B cell (primary cell): ENCODE measurements at regions not wholly inside any gene's neighbourhood (a gene's known extent, or its start where the extent isn't known, plus 50 kb on each side); places are given as distances from the start of the nearest gene placed in this dataset.

Experiments
- ATAC-seq: fragments of 200-7000 bp; cut with Tn5 transposase; one replicate; pipeline ENCODE4 v1.10.0; 2021; ENCODE audit warnings: low read depth, mild to moderate bottlenecking, moderate number of reproducible peaks, moderate library complexity
- CTCF ChIA-PET: fragments of 350-600 bp; sonication (Branson Sonifier 250); formaldehyde crosslinking; loops from one replicate; lab custom pipeline; 2021; ENCODE audit warnings: antibody characterized with exemption, inconsistent platforms; lab: Charles Lee
- POLR2A ChIA-PET: fragments of 350-600 bp; sonication (Branson Sonifier 250); formaldehyde crosslinking; loops from one replicate; lab custom pipeline; 2021; ENCODE audit warnings: antibody characterized with exemption; lab: Charles Lee
- DNase-seq: peaks from one replicate; pipeline ENCODE4 v3.0.0; 2013
- H2AFZ ChIP-seq: 2 replicates; pipeline ENCODE4 v1.6.1; 2012; ENCODE audit warnings: mild to moderate bottlenecking, low read depth, low read length; ENCODE audit not compliant: insufficient read depth, poor library complexity, severe bottlenecking
- H3K27ac ChIP-seq, 2 donors: 1 replicate in 1 of 2; 2 replicates in 1 of 2; pipeline ENCODE4 v1.5.1; 2012 to 2013; ENCODE audit warnings: low read length in 2 of 2, mild to moderate bottlenecking in 2 of 2, moderate library complexity in 1 of 2
- H3K27me3 ChIP-seq, 4 experiments: fragments of 200-600 bp in 1 of 4; sonication (generic) in 1 of 4; replicated peaks in 1 of 4; 1 replicate in 2 of 4; 2 replicates in 2 of 4; pipeline versions ENCODE4 v1.6.1 to v1.7.0; 2013 to 2016; ENCODE audit warnings: low read length in 3 of 4, mild to moderate bottlenecking in 2 of 4, mixed read lengths in 1 of 4, moderate library complexity in 1 of 4; ENCODE audit not compliant: insufficient read depth in 4 of 4, control insufficient read depth in 3 of 4; ENCODE audit errors: control extremely low read depth in 1 of 4
- H3K36me3 ChIP-seq, 2 experiments: replicated peaks in 1 of 2; 1 replicate in 1 of 2; 2 replicates in 1 of 2; pipeline versions ENCODE4 v1.6.1 to v1.7.1; 2013; ENCODE audit warnings: low read length in 1 of 2; ENCODE audit not compliant: insufficient read depth in 2 of 2, control insufficient read depth in 1 of 2; ENCODE audit errors: control extremely low read depth in 1 of 2, extremely low read depth in 1 of 2
- H3K4me1 ChIP-seq, 2 donors: fragments of 200-600 bp in 1 of 2; sonication (generic) in 1 of 2; 1 replicate in 1 of 2; 2 replicates in 1 of 2; pipeline versions ENCODE4 v1.5.1 to v1.6.1; 2013 to 2017; ENCODE audit warnings: low read length in 2 of 2; ENCODE audit not compliant: control insufficient read depth in 2 of 2, insufficient read depth in 2 of 2
- H3K4me2 ChIP-seq: replicated peaks from 2 replicates; pipeline ENCODE3; 2012; ENCODE audit warnings: mild to moderate bottlenecking, low read depth, low read length; ENCODE audit not compliant: poor library complexity, severe bottlenecking
- H3K4me3 ChIP-seq, 5 experiments: fragments of 200-600 bp in 1 of 5; sonication (generic) in 1 of 5; 1 replicate in 3 of 5; 2 replicates in 2 of 5; pipeline versions ENCODE4 v1.5.1 to v1.7.0; 2011 to 2016; ENCODE audit warnings: low read length in 4 of 5, mild to moderate bottlenecking in 4 of 5, low read depth in 2 of 5, control low read depth in 1 of 5, moderate library complexity in 1 of 5; ENCODE audit not compliant: insufficient read depth in 1 of 5; ENCODE audit errors: control extremely low read depth in 1 of 5, extremely low read depth in 1 of 5
- H3K79me2 ChIP-seq: fragments of 200-600 bp; sonication (generic); one replicate; pipeline ENCODE4 v1.6.0; 2016; ENCODE audit warnings: low read length; ENCODE audit not compliant: control insufficient read depth, insufficient read depth
- H3K9ac ChIP-seq: fragments of 200-600 bp; sonication (generic); 2 replicates; pipeline ENCODE4 v1.6.1; 2017; ENCODE audit warnings: mild to moderate bottlenecking, low read length, moderate library complexity
- H3K9me3 ChIP-seq, 3 donors: one replicate each; pipeline versions ENCODE4 v1.6.1 to v1.7.1; 2013; ENCODE audit warnings: low read length in 2 of 3; ENCODE audit not compliant: control insufficient read depth in 2 of 3, insufficient read depth in 1 of 3; ENCODE audit errors: control extremely low read depth in 1 of 3
- H4K20me1 ChIP-seq: 2 replicates; pipeline ENCODE4 v1.6.0; 2012; ENCODE audit warnings: mild to moderate bottlenecking, low read length; ENCODE audit not compliant: insufficient read depth, control insufficient read depth, poor library complexity, severe bottlenecking
- H3K27ac Mint-ChIP-seq: one replicate; pipeline ENCODE4 v1.8.0; 2021; ENCODE audit warnings: mixed read lengths
- H3K27me3 Mint-ChIP-seq: one replicate; pipeline ENCODE4 v1.8.0; 2021; ENCODE audit warnings: mixed read lengths
- H3K4me1 Mint-ChIP-seq: one replicate; pipeline ENCODE4 v1.8.0; 2021; ENCODE audit warnings: mixed read lengths
- H3K4me3 Mint-ChIP-seq: one replicate; pipeline ENCODE4 v1.8.0; 2021; ENCODE audit warnings: mixed read lengths
- H3K9me3 Mint-ChIP-seq: one replicate; pipeline ENCODE4 v1.8.0; 2022; ENCODE audit warnings: mixed read lengths; ENCODE audit not compliant: insufficient read depth
- EZH2 ChIP-seq: IDR thresholded peaks from 2 replicates; pipeline ENCODE4 v1.6.1; 2012; ENCODE audit warnings: borderline replicate concordance, low read depth, mild to moderate bottlenecking, moderate library complexity, low read length; ENCODE audit not compliant: insufficient read depth, poor library complexity, severe bottlenecking
- WGBS: methylation state at CpG from one replicate; pipeline ENCODE4 v1.1.5; 2013; ENCODE audit warnings: missing lambda C conversion rate; ENCODE audit not compliant: insufficient coverage; 5-methylcytosine and 5-hydroxymethylcytosine counted together
- intact Hi-C: fragments of 100-400 bp; cut with micrococcal nuclease; formaldehyde crosslinking; loops from one replicate; pipeline ENCODE4 v1.10.0; 2022
- TF ChIP-seq, protein P1 (sequence below): fragments of 200-600 bp; IDR thresholded peaks from one replicate; pipeline ENCODE4 v1.8.0; 2022; ENCODE audit warnings: antibody characterized with exemption, mild to moderate bottlenecking

DNA sequence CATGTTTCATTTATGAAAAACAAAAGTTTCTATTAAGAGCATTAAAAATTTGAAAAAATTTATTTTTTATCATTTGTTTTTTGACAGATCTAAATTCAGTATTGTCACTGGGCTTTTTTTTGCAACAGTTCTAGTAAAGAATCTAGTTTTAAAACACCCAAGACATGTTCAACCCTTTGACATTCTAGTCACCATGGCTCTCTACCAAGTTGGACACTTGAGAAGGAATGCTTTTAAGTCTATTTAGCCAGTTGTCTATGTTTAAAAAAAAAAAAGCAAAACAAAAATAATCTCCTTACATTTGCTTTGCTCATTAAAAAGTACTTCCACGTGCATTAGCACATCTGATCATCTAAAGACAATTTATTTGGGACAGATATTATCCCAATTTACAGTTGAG, 417.5 kb downstream of the RSL24D1 start:
- Histone ChIP-seq H3K36me3 (no peaks in the 10 kb centered on the region), H3K4me1 (no peaks in the 10 kb centered on the region), H4K20me1 (no peaks in the 10 kb centered on the region), H2AFZ (no peak overlapping the region), H3K9me3 (peaks cover 0 to 8% (median 0%) of the 10 kb centered on the region in 3 donors), H3K27ac (no peak overlapping the region), H3K9ac (no peak overlapping the region), H3K4me2 (no peak overlapping the region), H3K4me3 (no peak overlapping the region), H3K79me2 (no peaks in the 10 kb centered on the region), H3K27me3 (no peaks in the 10 kb centered on the region)
- Mint-ChIP-seq H3K27ac (no peak overlapping the region), H3K4me3 (no peak overlapping the region), H3K9me3 (peaks cover 8% of the 10 kb centered on the region), H3K27me3 (no peaks in the 10 kb centered on the region), H3K4me1 (no peaks in the 10 kb centered on the region)
- ChIA-PET CTCF (no interaction called here), POLR2A (no interaction called here)
- WGBS: no CpG with 5 or more reads among the region's 1 CpG
- DNase-seq (no peak), ATAC-seq (no peak)
- TF ChIP-seq EZH2: no peak
- TF ChIP-seq, protein P1, sequence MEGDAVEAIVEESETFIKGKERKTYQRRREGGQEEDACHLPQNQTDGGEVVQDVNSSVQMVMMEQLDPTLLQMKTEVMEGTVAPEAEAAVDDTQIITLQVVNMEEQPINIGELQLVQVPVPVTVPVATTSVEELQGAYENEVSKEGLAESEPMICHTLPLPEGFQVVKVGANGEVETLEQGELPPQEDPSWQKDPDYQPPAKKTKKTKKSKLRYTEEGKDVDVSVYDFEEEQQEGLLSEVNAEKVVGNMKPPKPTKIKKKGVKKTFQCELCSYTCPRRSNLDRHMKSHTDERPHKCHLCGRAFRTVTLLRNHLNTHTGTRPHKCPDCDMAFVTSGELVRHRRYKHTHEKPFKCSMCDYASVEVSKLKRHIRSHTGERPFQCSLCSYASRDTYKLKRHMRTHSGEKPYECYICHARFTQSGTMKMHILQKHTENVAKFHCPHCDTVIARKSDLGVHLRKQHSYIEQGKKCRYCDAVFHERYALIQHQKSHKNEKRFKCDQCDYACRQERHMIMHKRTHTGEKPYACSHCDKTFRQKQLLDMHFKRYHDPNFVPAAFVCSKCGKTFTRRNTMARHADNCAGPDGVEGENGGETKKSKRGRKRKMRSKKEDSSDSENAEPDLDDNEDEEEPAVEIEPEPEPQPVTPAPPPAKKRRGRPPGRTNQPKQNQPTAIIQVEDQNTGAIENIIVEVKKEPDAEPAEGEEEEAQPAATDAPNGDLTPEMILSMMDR: no peak
- intact Hi-C loops: no loop called here

DNA sequence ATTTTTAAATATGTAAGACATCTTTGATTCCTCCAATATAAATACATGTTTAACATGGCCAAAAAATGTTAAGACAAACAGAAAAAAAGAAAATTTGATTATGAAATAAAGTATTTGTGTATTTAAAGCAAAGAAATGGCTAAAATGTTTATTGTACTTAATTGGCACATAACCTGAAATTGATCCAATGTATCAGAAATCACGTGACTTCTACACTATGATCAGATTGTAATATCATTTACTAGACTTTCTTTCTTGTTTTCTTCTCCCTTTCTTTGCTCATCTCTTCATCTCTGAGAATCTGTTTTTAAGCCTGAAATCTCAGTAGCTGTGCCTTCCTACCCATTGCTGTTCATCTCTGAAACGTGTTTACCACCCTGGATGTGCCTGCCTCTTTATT, 420.3 kb downstream of the RSL24D1 start:
- no peaks in the 10 kb centered on the region for H3K27me3 ChIP-seq
- no peak for TF ChIP-seq EZH2
- TF ChIP-seq, protein P1: no peak
- no peak overlapping the region for H3K27ac Mint-ChIP-seq
- DNase-seq: no peak
- H3K9me3 Mint-ChIP-seq: peaks cover 4% of the 10 kb centered on the region
- intact Hi-C loops: no loop called here
- H3K4me2 ChIP-seq: no peak overlapping the region
- no peaks in the 10 kb centered on the region for H3K4me1 ChIP-seq
- H2AFZ ChIP-seq: no peak overlapping the region
- H3K4me1 Mint-ChIP-seq: no peaks in the 10 kb centered on the region
- no peak overlapping the region for H3K9ac ChIP-seq
- ChIA-PET POLR2A (no interaction called here), CTCF (no interaction called here)
- peaks cover 0 to 2% (median 0%) of the 10 kb centered on the region in 3 donors for H3K9me3 ChIP-seq
- no peak overlapping the region for H3K27ac ChIP-seq
- no peak for ATAC-seq
- H3K79me2 ChIP-seq: no peaks in the 10 kb centered on the region
- no peak overlapping the region for H3K4me3 ChIP-seq
- WGBS: 57% methylated on average over 1 of the region's 2 CpGs
- H4K20me1 ChIP-seq: no peaks in the 10 kb centered on the region
- H3K4me3 Mint-ChIP-seq: no peak overlapping the region
- H3K27me3 Mint-ChIP-seq: no peaks in the 10 kb centered on the region
- H3K36me3 ChIP-seq: no peaks in the 10 kb centered on the region
